ENCODE measurements at regions not wholly inside any gene's neighbourhood (a gene's known extent, or its start where the extent isn't known, plus 50 kb on each side); places are given as distances from the start of the nearest gene placed in this dataset.

GRCh38 chr12:105822131-105823105 lies 316.3 kb downstream of the NUAK1 start:
- no peak for DNase-seq

GRCh38 chr12:105823810-105824209 lies 314.9 kb downstream of the NUAK1 start:
- DNase-seq = no peak

- DNase-seq = no peak
Observed at GRCh38 chr12:105825141-105825540, 313.6 kb downstream of the NUAK1 start.

GRCh38 chr12:105831372-105831771 lies 307.4 kb downstream of the NUAK1 start:
- DNase-seq = no peak

- no peak for DNase-seq
Observed at GRCh38 chr12:105832021-105832420, 306.7 kb downstream of the NUAK1 start.

- no peak for DNase-seq
Observed at GRCh38 chr12:105832806-105833205, 305.9 kb downstream of the NUAK1 start.

GRCh38 chr12:105834496-105834895 lies 304.3 kb downstream of the NUAK1 start:
- DNase-seq = no peak

- no peak for DNase-seq
Observed at GRCh38 chr12:105835580-105836241, 303.0 kb downstream of the NUAK1 start.

GRCh38 chr12:105836242-105836622 lies 302.5 kb downstream of the NUAK1 start:
- DNase-seq = no peak

GRCh38 chr12:105839629-105840127 lies 299.1 kb downstream of the NUAK1 start:
- DNase-seq = no peak

GRCh38 chr12:105840384-105840783 lies 298.4 kb downstream of the NUAK1 start:
- DNase-seq = no peak

GRCh38 chr12:105841840-105842239 lies 296.9 kb downstream of the NUAK1 start:
- DNase-seq = no peak

- no peak for DNase-seq
Observed at GRCh38 chr12:105843561-105843960, 295.2 kb downstream of the NUAK1 start.

- no peak for DNase-seq
Observed at GRCh38 chr12:105843986-105844760, 294.6 kb downstream of the NUAK1 start.

GRCh38 chr12:105846331-105846730 lies 292.4 kb downstream of the NUAK1 start:
- DNase-seq = no peak

GRCh38 chr12:105847068-105847467 lies 291.7 kb downstream of the NUAK1 start:
- no peak for DNase-seq

GRCh38 chr12:105848286-105848685 lies 290.5 kb downstream of the NUAK1 start:
- DNase-seq = no peak

GRCh38 chr12:105850103-105850968 lies 288.4 kb downstream of the NUAK1 start:
- DNase-seq = no peak

- DNase-seq = no peak
Observed at GRCh38 chr12:105852496-105852895, 286.3 kb downstream of the NUAK1 start.

GRCh38 chr12:105852951-105853350 lies 285.8 kb downstream of the NUAK1 start:
- DNase-seq = no peak

GRCh38 chr12:105854071-105854470 lies 284.7 kb downstream of the NUAK1 start:
- DNase-seq = no peak

Data from activated CD4-positive, alpha-beta T cell treated with anti-CD3 and anti-CD28 coated beads for 48 hours (primary cell).